ENCODE measurements at regions not wholly inside any gene's neighbourhood (a gene's known extent, or its start where the extent isn't known, plus 50 kb on each side); places are given as distances from the start of the nearest gene placed in this dataset.

GRCh38 chr6:151680846-151681432, 126.5 kb upstream of the ESR1 start:
- Mint-ChIP-seq H3K4me1 (peaks cover 0 to 7% (median 3%) of the 10 kb centered on the region in 4 donors), H3K27me3 (peaks cover 9% of the 10 kb centered on the region), H3K36me3 (no peaks in the 10 kb centered on the region), H3K4me3 (no peak overlapping the region), H3K9me3 (peaks cover 0 to 3% (median 0%) of the 10 kb centered on the region in 7 donors), H3K27ac (no peak overlapping the region)
- Histone ChIP-seq H3K4me1 (ENCODE audit: control insufficient read depth, insufficient read depth, low read length, poor library complexity, severe bottlenecking) (no peaks in the 10 kb centered on the region), H3K27ac (ENCODE audit: insufficient read depth, low read length, poor library complexity, severe bottlenecking) (no peak overlapping the region), H3K27me3 (ENCODE audit: control insufficient read depth, insufficient read depth, low read length) (no peaks in the 10 kb centered on the region), H3K4me3 (ENCODE audit: low read depth, low read length) (no peak overlapping the region), H3K36me3 (ENCODE audit: control insufficient read depth, insufficient read depth, low read length) (no peaks in the 10 kb centered on the region), H3K9me3 (ENCODE audit: control insufficient read depth in 2 of 2, low read length in 2 of 2) (no peaks in the 10 kb centered on the region)
- no peak for ATAC-seq (ENCODE audit: low read depth in 2 of 2)
- DNase-seq: no peak

GRCh38 chr6:151681433-151682059, 125.9 kb upstream of the ESR1 start:
- H3K4me3 ChIP-seq (ENCODE audit: low read depth, low read length): no peak overlapping the region

GRCh38 chr6:151682251-151682650, 125.2 kb upstream of the ESR1 start:
- H3K4me3 ChIP-seq (ENCODE audit: low read depth, low read length): no peak overlapping the region
- H3K36me3 ChIP-seq (ENCODE audit: control insufficient read depth, insufficient read depth, low read length): no peaks in the 10 kb centered on the region
- peaks cover 0 to 3% (median 0%) of the 10 kb centered on the region in 7 donors for H3K9me3 Mint-ChIP-seq
- peaks cover 9% of the 10 kb centered on the region for H3K27me3 Mint-ChIP-seq
- H3K27ac ChIP-seq (ENCODE audit: insufficient read depth, low read length, poor library complexity, severe bottlenecking): no peak overlapping the region
- H3K4me1 ChIP-seq (ENCODE audit: control insufficient read depth, insufficient read depth, low read length, poor library complexity, severe bottlenecking): no peaks in the 10 kb centered on the region
- no peak for ATAC-seq (ENCODE audit: low read depth in 2 of 2)
- H3K27me3 ChIP-seq (ENCODE audit: control insufficient read depth, insufficient read depth, low read length): no peaks in the 10 kb centered on the region
- H3K27ac Mint-ChIP-seq: no peak overlapping the region
- H3K36me3 Mint-ChIP-seq: no peaks in the 10 kb centered on the region
- no peak for DNase-seq
- H3K9me3 ChIP-seq (ENCODE audit: control insufficient read depth in 2 of 2, low read length in 2 of 2): no peaks in the 10 kb centered on the region
- peaks cover 0 to 7% (median 3%) of the 10 kb centered on the region in 4 donors for H3K4me1 Mint-ChIP-seq
- no peak overlapping the region for H3K4me3 Mint-ChIP-seq

More at GRCh38 chr6:151681433-151682059, 125.9 kb upstream of the ESR1 start:
- H3K36me3 ChIP-seq (ENCODE audit: control insufficient read depth, insufficient read depth, low read length): no peaks in the 10 kb centered on the region
- ATAC-seq (ENCODE audit: low read depth in 2 of 2): no peak
- peaks cover 0 to 7% (median 3%) of the 10 kb centered on the region in 4 donors for H3K4me1 Mint-ChIP-seq
- no peaks in the 10 kb centered on the region for H3K9me3 ChIP-seq (ENCODE audit: control insufficient read depth in 2 of 2, low read length in 2 of 2)
- peak overlapping the region in 1 of 4 donors; percentile 35 for H3K4me3 Mint-ChIP-seq
- no peaks in the 10 kb centered on the region for H3K27me3 ChIP-seq (ENCODE audit: control insufficient read depth, insufficient read depth, low read length)
- no peaks in the 10 kb centered on the region for H3K36me3 Mint-ChIP-seq
- peaks cover 9% of the 10 kb centered on the region for H3K27me3 Mint-ChIP-seq
- no peak overlapping the region for H3K27ac ChIP-seq (ENCODE audit: insufficient read depth, low read length, poor library complexity, severe bottlenecking)
- DNase-seq: peak in 1 of 3 donors; percentile 37
- peaks cover 0 to 3% (median 0%) of the 10 kb centered on the region in 7 donors for H3K9me3 Mint-ChIP-seq
- no peaks in the 10 kb centered on the region for H3K4me1 ChIP-seq (ENCODE audit: control insufficient read depth, insufficient read depth, low read length, poor library complexity, severe bottlenecking)
- peak overlapping the region in 1 of 3 donors; percentile 76 for H3K27ac Mint-ChIP-seq

GRCh38 chr6:151682922-151683321, 124.6 kb upstream of the ESR1 start:
- no peaks in the 10 kb centered on the region for H3K36me3 ChIP-seq (ENCODE audit: control insufficient read depth, insufficient read depth, low read length)
- Mint-ChIP-seq H3K9me3 (peaks cover 0 to 3% (median 0%) of the 10 kb centered on the region in 7 donors), H3K4me3 (no peak overlapping the region), H3K4me1 (peaks cover 0 to 7% (median 3%) of the 10 kb centered on the region in 4 donors), H3K27ac (no peak overlapping the region), H3K36me3 (no peaks in the 10 kb centered on the region), H3K27me3 (peaks cover 9% of the 10 kb centered on the region)
- no peaks in the 10 kb centered on the region for H3K9me3 ChIP-seq (ENCODE audit: control insufficient read depth in 2 of 2, low read length in 2 of 2)
- no peaks in the 10 kb centered on the region for H3K27me3 ChIP-seq (ENCODE audit: control insufficient read depth, insufficient read depth, low read length)
- H3K4me1 ChIP-seq (ENCODE audit: control insufficient read depth, insufficient read depth, low read length, poor library complexity, severe bottlenecking): no peaks in the 10 kb centered on the region
- no peak overlapping the region for H3K27ac ChIP-seq (ENCODE audit: insufficient read depth, low read length, poor library complexity, severe bottlenecking)
- ATAC-seq (ENCODE audit: low read depth in 2 of 2) (no peak), DNase-seq (no peak)
- H3K4me3 ChIP-seq (ENCODE audit: low read depth, low read length): no peak overlapping the region

GRCh38 chr6:151683381-151683780, 124.1 kb upstream of the ESR1 start:
- peaks cover 9% of the 10 kb centered on the region for H3K27me3 Mint-ChIP-seq
- H3K27ac ChIP-seq (ENCODE audit: insufficient read depth, low read length, poor library complexity, severe bottlenecking): no peak overlapping the region
- H3K27me3 ChIP-seq (ENCODE audit: control insufficient read depth, insufficient read depth, low read length): no peaks in the 10 kb centered on the region
- H3K36me3 Mint-ChIP-seq: no peaks in the 10 kb centered on the region
- no peak overlapping the region for H3K27ac Mint-ChIP-seq
- H3K4me3 ChIP-seq (ENCODE audit: low read depth, low read length): no peak overlapping the region
- peaks cover 0 to 7% (median 3%) of the 10 kb centered on the region in 4 donors for H3K4me1 Mint-ChIP-seq
- no peaks in the 10 kb centered on the region for H3K36me3 ChIP-seq (ENCODE audit: control insufficient read depth, insufficient read depth, low read length)
- ATAC-seq (ENCODE audit: low read depth in 2 of 2) (no peak), DNase-seq (no peak)
- no peaks in the 10 kb centered on the region for H3K9me3 ChIP-seq (ENCODE audit: control insufficient read depth in 2 of 2, low read length in 2 of 2)
- H3K4me1 ChIP-seq (ENCODE audit: control insufficient read depth, insufficient read depth, low read length, poor library complexity, severe bottlenecking): no peaks in the 10 kb centered on the region
- H3K9me3 Mint-ChIP-seq: peaks cover 0 to 3% (median 0%) of the 10 kb centered on the region in 7 donors
- no peak overlapping the region for H3K4me3 Mint-ChIP-seq

- H3K27ac ChIP-seq (ENCODE audit: insufficient read depth, low read length, poor library complexity, severe bottlenecking): peak overlapping the region; percentile 0
- ATAC-seq (ENCODE audit: low read depth in 2 of 2) (no peak), DNase-seq (no peak)
- Mint-ChIP-seq H3K27ac (peak overlapping the region; percentile 89 to 94 (median 90)), H3K36me3 (peaks cover 4% of the 10 kb centered on the region), H3K9me3 (no peaks in the 10 kb centered on the region), H3K27me3 (peaks cover 4% of the 10 kb centered on the region), H3K4me3 (peak overlapping the region; percentile 77 to 92 (median 80)), H3K4me1 (peaks cover 7 to 27% (median 23%) of the 10 kb centered on the region in 4 donors)
- no peak overlapping the region for H3K4me3 ChIP-seq (ENCODE audit: low read depth, low read length)
- H3K36me3 ChIP-seq (ENCODE audit: control insufficient read depth, insufficient read depth, low read length): no peaks in the 10 kb centered on the region
- H3K4me1 ChIP-seq (ENCODE audit: control insufficient read depth, insufficient read depth, low read length, poor library complexity, severe bottlenecking): peaks cover 4% of the 10 kb centered on the region
- no peaks in the 10 kb centered on the region for H3K27me3 ChIP-seq (ENCODE audit: control insufficient read depth, insufficient read depth, low read length)
- H3K9me3 ChIP-seq (ENCODE audit: control insufficient read depth in 2 of 2, low read length in 2 of 2): no peaks in the 10 kb centered on the region
These were observed 117.8 kb upstream of the ESR1 start for GRCh38 chr6:151689499-151690201.

DNA sequence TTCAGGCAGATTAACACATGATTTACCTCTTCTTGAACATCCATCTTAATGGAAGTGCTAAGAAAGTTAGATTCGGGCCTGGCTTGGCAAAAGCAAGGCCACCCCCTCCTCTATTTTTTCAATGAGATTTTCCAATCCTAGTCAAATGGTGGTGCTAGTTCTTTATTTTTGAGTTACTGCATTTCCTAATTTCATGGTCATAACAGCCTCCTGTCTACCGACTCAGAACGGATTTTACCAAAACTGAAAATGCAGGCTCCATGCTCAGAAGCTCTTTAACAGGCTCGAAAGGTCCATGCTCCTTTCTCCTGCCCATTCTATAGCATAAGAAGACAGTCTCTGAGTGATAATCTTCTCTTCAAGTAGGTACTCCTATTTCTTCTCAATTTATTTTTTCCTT, 117.2 kb upstream of the ESR1 start:
- H3K36me3 ChIP-seq (ENCODE audit: control insufficient read depth, insufficient read depth, low read length): no peaks in the 10 kb centered on the region
- no peaks in the 10 kb centered on the region for H3K27me3 ChIP-seq (ENCODE audit: control insufficient read depth, insufficient read depth, low read length)
- peak overlapping the region; percentile 56 for H3K27ac ChIP-seq (ENCODE audit: insufficient read depth, low read length, poor library complexity, severe bottlenecking)
- Mint-ChIP-seq H3K4me1 (peaks cover 7 to 27% (median 23%) of the 10 kb centered on the region in 4 donors), H3K27me3 (peaks cover 4% of the 10 kb centered on the region), H3K9me3 (no peaks in the 10 kb centered on the region), H3K4me3 (peak overlapping the region; percentile 77 to 92 (median 80)), H3K27ac (peak overlapping the region; percentile 89 to 94 (median 90)), H3K36me3 (peaks cover 4% of the 10 kb centered on the region)
- ATAC-seq (ENCODE audit: low read depth in 2 of 2) (peak; percentile 44), DNase-seq (peak in 2 of 3 donors; percentile 40 to 57)
- no peaks in the 10 kb centered on the region for H3K9me3 ChIP-seq (ENCODE audit: control insufficient read depth in 2 of 2, low read length in 2 of 2)
- peak overlapping the region; percentile 81 for H3K4me3 ChIP-seq (ENCODE audit: low read depth, low read length)
- H3K4me1 ChIP-seq (ENCODE audit: control insufficient read depth, insufficient read depth, low read length, poor library complexity, severe bottlenecking): peaks cover 4% of the 10 kb centered on the region
